CD14-positive monocyte (primary cell): ENCODE measurements at regions not wholly inside any gene's neighbourhood (a gene's known extent, or its start where the extent isn't known, plus 50 kb on each side); places are given as distances from the start of the nearest gene placed in this dataset.

Experiments used
- DNase-seq, 3 donors: peaks; one replicate each; pipeline ENCODE4 v3.0.0-alpha.2; 2011 to 2022
- H2AFZ ChIP-seq: 2 replicates; pipeline ENCODE4 v1.6.0; 2012; ENCODE audit warnings: mild to moderate bottlenecking, low read depth, low read length, inconsistent platforms; ENCODE audit not compliant: insufficient read depth, poor library complexity, severe bottlenecking
- H3K27ac ChIP-seq, 2 donors: 1 replicate in 1 of 2; 2 replicates in 1 of 2; pipeline ENCODE4 v1.5.1; 2012 to 2013; ENCODE audit warnings: low read length in 2 of 2, control low read depth in 1 of 2, inconsistent platforms in 1 of 2, low read depth in 1 of 2, mild to moderate bottlenecking in 1 of 2
- H3K27me3 ChIP-seq, 2 donors: one replicate each; pipeline versions ENCODE4 v1.6.0 to v1.6.1; 2011 to 2013; ENCODE audit warnings: low read length in 2 of 2; ENCODE audit not compliant: control insufficient read depth in 2 of 2, insufficient read depth in 2 of 2
- H3K36me3 ChIP-seq, 2 donors: replicated peaks in 1 of 2; 1 replicate in 1 of 2; 2 replicates in 1 of 2; pipeline versions ENCODE4 v1.5.1 to v1.6.1; 2012 to 2013; ENCODE audit warnings: low read length in 2 of 2, control low read depth in 1 of 2, inconsistent platforms in 1 of 2, mild to moderate bottlenecking in 1 of 2; ENCODE audit not compliant: insufficient read depth in 2 of 2, control insufficient read depth in 1 of 2
- H3K4me1 ChIP-seq, 2 donors: 1 replicate in 1 of 2; 2 replicates in 1 of 2; pipeline versions ENCODE4 v1.5.1 to v1.6.1; 2012 to 2013; ENCODE audit warnings: low read length in 2 of 2, control low read depth in 1 of 2, inconsistent platforms in 1 of 2, mild to moderate bottlenecking in 1 of 2, moderate library complexity in 1 of 2; ENCODE audit not compliant: insufficient read depth in 2 of 2, control insufficient read depth in 1 of 2
- H3K4me2 ChIP-seq: replicated peaks from 2 replicates; pipeline ENCODE3; 2012; ENCODE audit warnings: low read length, moderate library complexity, mild to moderate bottlenecking; ENCODE audit not compliant: poor library complexity, severe bottlenecking; ENCODE audit errors: extremely low read depth
- H3K4me3 ChIP-seq, 3 experiments: fragments of 200-600 bp in 1 of 3; sonication (generic) in 1 of 3; replicated peaks in 1 of 3; 1 replicate in 2 of 3; 2 replicates in 1 of 3; pipeline ENCODE4 v1.5.1; 2011 to 2013; ENCODE audit warnings: low read length in 3 of 3, mild to moderate bottlenecking in 3 of 3, control low read depth in 2 of 3, low read depth in 2 of 3, inconsistent platforms in 1 of 3, moderate library complexity in 1 of 3
- H3K79me2 ChIP-seq: 2 replicates; pipeline ENCODE4 v1.6.0; 2012; ENCODE audit warnings: mild to moderate bottlenecking, control low read depth, inconsistent platforms, low read length, moderate library complexity; ENCODE audit not compliant: insufficient read depth
- H3K9ac ChIP-seq: 2 replicates; pipeline ENCODE4 v1.6.0; 2017; ENCODE audit warnings: low read length, mild to moderate bottlenecking; ENCODE audit not compliant: insufficient read depth, poor library complexity, severe bottlenecking
- H3K9me3 ChIP-seq, 2 donors: replicated peaks in 1 of 2; 1 replicate in 1 of 2; 2 replicates in 1 of 2; pipeline versions ENCODE4 v1.5.1 to v1.6.1; 2012 to 2013; ENCODE audit warnings: low read length in 2 of 2, control low read depth in 1 of 2; ENCODE audit not compliant: control insufficient read depth in 1 of 2, insufficient read depth in 1 of 2
- H4K20me1 ChIP-seq: 2 replicates; pipeline ENCODE4 v1.6.0; 2012; ENCODE audit warnings: mild to moderate bottlenecking, low read length, control low read depth, moderate library complexity; ENCODE audit not compliant: insufficient read depth
- H3K27ac Mint-ChIP-seq, 7 donors: one replicate each; pipeline ENCODE4 v1.8.0; 2020; ENCODE audit warnings: mild to moderate bottlenecking in 7 of 7, mixed read lengths in 7 of 7, moderate library complexity in 6 of 7, inconsistent platforms in 2 of 7
- H3K27me3 Mint-ChIP-seq, 3 donors: one replicate each; pipeline ENCODE4 v1.8.0; 2021 to 2022; ENCODE audit warnings: low read depth in 3 of 3, mild to moderate bottlenecking in 3 of 3, mixed read lengths in 3 of 3, moderate library complexity in 3 of 3, inconsistent platforms in 1 of 3
- H3K36me3 Mint-ChIP-seq, 2 donors: one replicate each; pipeline ENCODE4 v1.8.0; 2020; ENCODE audit warnings: mixed read lengths in 2 of 2, inconsistent platforms in 1 of 2, mild to moderate bottlenecking in 1 of 2
- H3K4me1 Mint-ChIP-seq: one replicate; pipeline ENCODE4 v1.8.0; 2020; ENCODE audit warnings: mild to moderate bottlenecking, mixed read lengths
- H3K4me3 Mint-ChIP-seq, 2 donors: one replicate each; pipeline ENCODE4 v1.8.0; 2020; ENCODE audit warnings: mild to moderate bottlenecking in 2 of 2, mixed read lengths in 2 of 2, moderate library complexity in 1 of 2
- H3K9me3 Mint-ChIP-seq, 7 donors: one replicate each; pipeline ENCODE4 v1.8.0; 2020 to 2022; ENCODE audit warnings: mixed read lengths in 7 of 7, mild to moderate bottlenecking in 6 of 7, moderate library complexity in 6 of 7, inconsistent platforms in 2 of 7
- WGBS: methylation state at CpG from one replicate; pipeline ENCODE4 v1.1.5; 2013; ENCODE audit warnings: missing lambda C conversion rate; ENCODE audit not compliant: insufficient coverage; 5-methylcytosine and 5-hydroxymethylcytosine counted together
- intact Hi-C, 2 donors: fragments of 100-400 bp; cut with micrococcal nuclease; formaldehyde crosslinking; loops; one replicate each; pipeline versions ENCODE4 v1.15.0 to v1.15.1; 2023
- TF ChIP-seq, protein P1 (sequence below): fragments of 200-600 bp; IDR thresholded peaks from one replicate; pipeline ENCODE4 v1.8.0; 2022; ENCODE audit warnings: antibody characterized with exemption, mild to moderate bottlenecking

DNA sequence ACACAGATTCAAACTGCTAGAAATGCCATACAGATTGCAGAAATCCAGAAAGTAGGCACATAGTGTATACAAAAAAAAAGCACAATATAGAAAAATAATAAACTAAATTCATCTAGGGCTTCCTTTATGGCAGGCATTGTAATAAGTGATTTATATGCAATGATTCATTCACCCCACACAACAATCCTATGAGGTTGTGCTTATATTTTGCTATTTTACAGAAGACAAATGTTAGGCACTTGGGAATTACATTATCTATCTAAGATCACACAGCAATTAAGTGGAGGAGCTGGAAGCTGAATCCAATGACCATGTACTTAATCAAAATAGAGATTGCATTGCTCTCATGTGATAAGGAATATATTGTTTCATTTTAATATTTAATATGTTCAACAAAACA, 225.7 kb upstream of the KCNK2 start:
- no peaks in the 10 kb centered on the region for H3K79me2 ChIP-seq
- no peak overlapping the region for H3K4me3 ChIP-seq
- H2AFZ ChIP-seq, result no peak overlapping the region
- no peak overlapping the region for H3K27ac ChIP-seq
- H3K27me3 ChIP-seq, result no peaks in the 10 kb centered on the region
- intact Hi-C loops, result no loop called here
- DNase-seq, result no peak
- Mint-ChIP-seq H3K27me3 (no peaks in the 10 kb centered on the region), H3K4me1 (no peaks in the 10 kb centered on the region), H3K4me3 (no peak overlapping the region), H3K27ac (no peak overlapping the region), H3K9me3 (peaks cover 0 to 7% (median 0%) of the 10 kb centered on the region in 7 donors), H3K36me3 (no peaks in the 10 kb centered on the region)
- TF ChIP-seq, protein P1, sequence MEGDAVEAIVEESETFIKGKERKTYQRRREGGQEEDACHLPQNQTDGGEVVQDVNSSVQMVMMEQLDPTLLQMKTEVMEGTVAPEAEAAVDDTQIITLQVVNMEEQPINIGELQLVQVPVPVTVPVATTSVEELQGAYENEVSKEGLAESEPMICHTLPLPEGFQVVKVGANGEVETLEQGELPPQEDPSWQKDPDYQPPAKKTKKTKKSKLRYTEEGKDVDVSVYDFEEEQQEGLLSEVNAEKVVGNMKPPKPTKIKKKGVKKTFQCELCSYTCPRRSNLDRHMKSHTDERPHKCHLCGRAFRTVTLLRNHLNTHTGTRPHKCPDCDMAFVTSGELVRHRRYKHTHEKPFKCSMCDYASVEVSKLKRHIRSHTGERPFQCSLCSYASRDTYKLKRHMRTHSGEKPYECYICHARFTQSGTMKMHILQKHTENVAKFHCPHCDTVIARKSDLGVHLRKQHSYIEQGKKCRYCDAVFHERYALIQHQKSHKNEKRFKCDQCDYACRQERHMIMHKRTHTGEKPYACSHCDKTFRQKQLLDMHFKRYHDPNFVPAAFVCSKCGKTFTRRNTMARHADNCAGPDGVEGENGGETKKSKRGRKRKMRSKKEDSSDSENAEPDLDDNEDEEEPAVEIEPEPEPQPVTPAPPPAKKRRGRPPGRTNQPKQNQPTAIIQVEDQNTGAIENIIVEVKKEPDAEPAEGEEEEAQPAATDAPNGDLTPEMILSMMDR, result no peak
- no peaks in the 10 kb centered on the region for H3K36me3 ChIP-seq
- no peak overlapping the region for H3K4me2 ChIP-seq
- no peaks in the 10 kb centered on the region for H3K9me3 ChIP-seq
- H3K9ac ChIP-seq, result no peak overlapping the region
- H4K20me1 ChIP-seq, result no peaks in the 10 kb centered on the region
- H3K4me1 ChIP-seq, result no peaks in the 10 kb centered on the region

DNA sequence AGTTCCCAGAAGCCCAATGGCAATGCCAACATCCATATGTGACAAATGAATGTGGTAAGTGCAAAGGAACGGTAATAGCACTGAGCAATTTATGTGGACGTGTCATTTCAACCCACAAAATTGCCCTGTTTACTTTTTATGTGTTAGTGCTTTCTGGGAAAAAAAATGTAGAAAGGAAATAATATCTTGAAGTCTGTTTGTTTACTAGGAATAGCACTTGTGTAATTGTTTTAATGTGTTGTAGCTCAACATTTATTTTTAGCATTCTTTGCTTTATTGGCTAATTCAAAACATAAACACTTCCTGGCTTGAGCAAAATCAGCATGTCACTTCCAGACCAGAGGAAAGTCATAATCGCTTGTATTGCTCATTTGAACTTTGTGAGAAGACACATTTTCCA, 224.8 kb upstream of the KCNK2 start:
- Histone ChIP-seq H2AFZ (no peak overlapping the region), H3K9me3 (no peaks in the 10 kb centered on the region), H3K4me2 (no peak overlapping the region), H3K79me2 (no peaks in the 10 kb centered on the region), H3K36me3 (no peaks in the 10 kb centered on the region), H3K9ac (no peak overlapping the region), H3K27me3 (no peaks in the 10 kb centered on the region), H4K20me1 (no peaks in the 10 kb centered on the region), H3K4me1 (no peaks in the 10 kb centered on the region), H3K4me3 (no peak overlapping the region), H3K27ac (no peak overlapping the region)
- TF ChIP-seq, protein P1, result no peak
- Mint-ChIP-seq H3K4me3 (no peak overlapping the region), H3K27me3 (no peaks in the 10 kb centered on the region), H3K36me3 (no peaks in the 10 kb centered on the region), H3K9me3 (peaks cover 0 to 7% (median 0%) of the 10 kb centered on the region in 7 donors), H3K27ac (no peak overlapping the region), H3K4me1 (no peaks in the 10 kb centered on the region)
- WGBS, result no CpG with 5 or more reads among the region's 3 CpGs
- no peak for DNase-seq
- intact Hi-C loops, result no loop called here
